NAMALWA (cell line): ENCODE measurements at regions not wholly inside any gene's neighbourhood (a gene's known extent, or its start where the extent isn't known, plus 50 kb on each side); places are given as distances from the start of the nearest gene placed in this dataset.

Experiments used
- DNase-seq: peaks from one replicate; pipeline ENCODE4 v3.0.0-alpha.2; 2015; ENCODE audit warnings: low spot score

- no peak for DNase-seq
Observed at GRCh38 chr4:183563874-183564273, 59.0 kb downstream of the ING2 start.

DNA sequence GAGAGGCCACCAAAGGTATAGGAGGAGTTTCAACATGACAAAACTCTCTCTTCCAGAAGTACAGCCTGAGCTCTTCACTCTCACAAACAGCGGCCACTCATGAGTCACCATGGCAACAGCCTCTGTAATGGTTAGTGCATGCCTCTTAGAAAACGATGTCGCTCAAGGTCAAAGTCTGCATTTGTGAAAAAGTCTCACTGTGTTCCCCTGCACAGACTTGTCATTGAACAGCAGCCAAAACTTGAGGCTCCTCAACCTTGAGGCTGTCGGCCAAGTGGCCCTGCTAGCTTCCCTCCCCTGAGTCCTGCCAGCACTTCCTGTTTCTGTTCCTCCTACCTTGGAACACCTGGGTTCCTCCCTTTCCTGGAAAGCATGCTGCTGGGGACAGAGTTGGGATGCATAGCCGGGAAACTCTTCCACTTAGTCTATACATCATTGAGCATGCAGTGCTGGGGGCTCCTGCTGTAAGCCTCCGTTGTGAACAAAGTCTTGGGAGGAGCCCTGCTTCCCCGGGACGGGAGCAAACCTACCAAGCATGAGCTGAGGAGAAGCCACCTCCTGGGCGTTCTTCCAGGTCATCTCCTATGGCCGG is 66.6 kb downstream of the ING2 start:
- peak; percentile 7 for DNase-seq

DNA sequence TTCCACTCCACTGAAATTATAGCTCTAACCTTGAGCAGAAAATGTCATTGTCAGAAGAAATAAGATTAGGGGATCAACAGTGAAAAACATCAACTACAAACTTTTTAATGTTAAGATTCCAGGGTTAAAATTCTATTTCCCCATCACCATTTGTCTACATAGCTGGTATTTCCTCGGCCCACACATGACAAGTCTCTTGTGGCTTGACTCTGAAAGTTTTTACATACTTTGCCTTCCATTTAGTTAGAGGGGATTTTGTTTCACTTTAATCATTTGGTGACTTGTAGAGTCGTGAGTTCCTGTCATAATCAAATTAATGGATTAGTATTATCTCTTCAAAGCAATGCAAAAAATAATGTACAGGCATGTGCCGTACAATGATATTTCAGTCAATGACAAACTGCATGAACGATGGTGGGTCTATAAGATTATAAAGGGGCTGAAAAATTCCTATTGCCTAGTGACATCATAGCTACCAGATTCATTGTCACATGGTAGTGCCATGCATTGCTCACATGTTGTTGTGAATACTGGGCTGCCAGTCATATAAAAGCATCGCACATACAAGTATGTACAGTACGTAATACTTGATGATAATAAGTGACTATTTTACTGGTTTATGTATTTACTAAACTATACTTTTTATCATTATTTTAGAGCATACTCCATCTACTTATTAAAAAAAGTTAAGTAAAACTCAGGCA is 72.0 kb downstream of the ING2 start:
- no peak for DNase-seq

GRCh38 chr4:183580370-183580769 is 75.5 kb downstream of the ING2 start:
- DNase-seq = no peak

- DNase-seq = no peak
Observed at GRCh38 chr4:183580849-183581248, 76.0 kb downstream of the ING2 start.

DNA sequence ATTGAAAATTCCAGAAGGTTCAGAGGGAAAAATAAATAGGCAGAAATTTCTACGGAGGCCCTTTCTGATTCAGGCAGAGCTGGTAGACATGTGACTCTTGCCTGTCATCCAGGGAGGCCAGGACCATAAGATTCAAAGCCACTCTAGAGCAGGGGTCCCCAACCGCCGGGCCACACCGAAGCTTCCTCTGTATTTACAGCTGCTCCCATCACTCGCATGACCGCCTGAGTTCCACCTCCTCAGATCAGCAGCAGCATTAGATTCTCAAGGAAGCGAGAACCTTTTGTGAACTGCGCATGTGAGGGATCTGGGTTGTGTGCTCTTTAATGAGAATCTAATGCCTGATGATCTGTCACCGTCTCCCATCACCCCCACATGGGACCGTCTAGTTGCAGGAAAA is 72.2 kb downstream of the RWDD4 start:
- DNase-seq = no peak

DNA sequence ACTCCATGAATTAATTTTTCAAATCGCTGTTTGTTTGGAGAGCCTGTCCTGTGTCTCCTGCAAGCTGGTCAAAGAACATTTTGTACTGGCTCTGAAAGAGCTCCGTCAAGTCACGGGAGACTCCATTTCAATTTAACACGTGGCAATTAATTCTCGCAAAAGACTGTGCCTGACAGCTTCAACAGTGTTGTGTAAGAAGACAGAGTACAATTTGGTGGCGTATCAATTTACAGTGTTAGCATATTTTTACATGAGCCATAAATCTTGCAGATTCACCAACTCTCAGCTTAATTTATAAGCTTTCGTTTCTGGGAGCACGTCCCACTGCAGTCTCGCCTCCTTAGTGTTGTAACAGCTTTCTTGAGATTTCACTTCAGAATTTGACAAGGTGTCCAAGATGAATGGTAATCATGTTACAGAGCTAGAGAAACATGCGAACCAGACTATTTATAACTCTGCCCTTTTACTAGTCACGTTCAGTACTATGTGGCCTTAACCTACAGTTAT is 70.8 kb downstream of the RWDD4 start:
- DNase-seq = no peak

GRCh38 chr4:183588691-183589090 is 70.3 kb downstream of the RWDD4 start:
- no peak for DNase-seq

DNA sequence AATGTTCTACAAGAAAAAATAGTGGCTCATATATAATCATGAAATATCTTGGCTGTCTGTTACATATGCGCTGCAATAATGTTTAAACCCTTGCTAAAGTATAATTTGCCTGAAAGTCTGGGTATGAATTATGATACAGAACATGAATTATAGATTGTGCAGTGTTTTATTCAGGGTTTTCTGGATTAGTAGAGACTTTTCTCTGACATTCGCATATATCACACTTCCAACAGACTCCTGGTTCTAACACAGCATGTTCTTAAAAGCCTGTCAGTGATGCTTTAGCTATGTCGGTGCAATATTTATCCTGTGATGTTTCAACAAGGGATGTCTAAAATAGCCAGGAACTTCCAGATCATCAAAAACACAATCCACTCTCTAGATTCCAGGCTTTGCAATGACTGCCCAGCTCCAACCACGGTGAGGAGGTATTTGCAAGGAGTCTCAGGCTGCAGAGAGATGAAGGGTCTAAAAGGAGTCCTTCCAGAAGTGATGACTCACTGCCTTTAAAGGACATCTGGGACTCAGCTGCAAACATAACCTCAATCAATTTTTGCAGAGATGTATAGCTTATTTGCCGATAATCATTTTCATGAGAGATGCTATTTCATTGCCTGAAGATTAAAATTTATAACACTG is 69.4 kb downstream of the RWDD4 start:
- no peak for DNase-seq
